Keratinocyte (primary cell): ENCODE measurements at regions not wholly inside any gene's neighbourhood (a gene's known extent, or its start where the extent isn't known, plus 50 kb on each side); places are given as distances from the start of the nearest gene placed in this dataset.

Experiments
- EZH2 ChIP-seq: IDR thresholded peaks from one replicate; pipeline ENCODE4 v1.6.1; 2012; ENCODE audit warnings: inconsistent platforms, mild to moderate bottlenecking, low read length, moderate library complexity
- TF ChIP-seq, protein P1 (sequence below), 3 experiments: IDR thresholded peaks in 1 of 3; conservative IDR thresholded peaks in 1 of 3; optimal IDR thresholded peaks in 1 of 3; 2 replicates in 2 of 3; 3 replicates in 1 of 3; pipeline versions ENCODE3 to v1.5.1; 2011; ENCODE audit warnings: low read length in 3 of 3, mild to moderate bottlenecking in 3 of 3, moderate library complexity in 2 of 3, control low read depth in 1 of 3, inconsistent platforms in 1 of 3; ENCODE audit not compliant: insufficient read depth in 2 of 3; ENCODE audit errors: extremely low read depth in 1 of 3

DNA sequence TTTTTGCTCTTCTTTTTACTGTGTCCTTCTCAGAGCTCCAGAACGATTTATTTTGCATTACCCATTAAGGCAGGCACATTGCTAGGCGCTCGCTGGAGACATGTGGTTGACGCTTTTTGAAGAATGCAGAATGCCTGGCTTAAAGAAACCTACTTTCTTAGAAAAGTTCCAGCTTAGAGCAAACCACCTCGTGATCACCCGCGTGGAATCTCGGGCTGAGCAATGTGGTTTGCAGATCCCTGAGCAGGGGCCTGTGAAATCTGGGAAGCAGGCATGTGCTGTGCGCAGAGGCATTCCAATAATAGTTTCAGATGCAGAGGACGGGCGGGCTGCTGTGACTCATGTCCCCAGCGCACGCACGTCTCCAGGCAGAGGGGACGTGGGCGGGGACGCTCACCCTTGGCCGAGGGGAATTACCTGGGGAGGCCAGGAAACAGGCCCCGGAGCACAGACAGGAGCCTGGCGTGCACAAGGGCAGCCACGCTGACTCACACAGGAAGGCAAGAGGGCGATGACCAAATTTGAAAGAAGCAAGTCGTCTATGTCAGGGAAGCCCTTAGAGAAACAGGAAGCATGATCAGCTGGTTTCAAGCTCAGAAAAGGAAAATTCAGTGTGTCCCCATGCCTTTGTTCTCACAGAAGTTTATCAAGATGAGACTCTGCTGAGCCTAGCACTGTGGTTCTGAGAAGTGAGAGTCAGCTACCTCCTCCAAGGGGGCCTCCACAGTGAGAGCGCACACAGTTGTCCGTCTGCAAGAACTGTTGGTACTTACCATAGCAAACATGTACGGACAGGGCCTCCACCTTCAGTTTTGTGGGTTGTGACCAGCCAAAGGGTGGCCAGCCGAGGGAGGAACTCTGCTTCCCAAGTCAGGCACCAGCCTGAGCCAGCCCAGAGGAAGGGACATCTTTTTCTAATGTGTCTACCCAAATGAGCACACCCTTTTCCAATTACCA is 218.6 kb downstream of the PIK3R1 start:
- TF ChIP-seq EZH2: no peak
- TF ChIP-seq, protein P1, sequence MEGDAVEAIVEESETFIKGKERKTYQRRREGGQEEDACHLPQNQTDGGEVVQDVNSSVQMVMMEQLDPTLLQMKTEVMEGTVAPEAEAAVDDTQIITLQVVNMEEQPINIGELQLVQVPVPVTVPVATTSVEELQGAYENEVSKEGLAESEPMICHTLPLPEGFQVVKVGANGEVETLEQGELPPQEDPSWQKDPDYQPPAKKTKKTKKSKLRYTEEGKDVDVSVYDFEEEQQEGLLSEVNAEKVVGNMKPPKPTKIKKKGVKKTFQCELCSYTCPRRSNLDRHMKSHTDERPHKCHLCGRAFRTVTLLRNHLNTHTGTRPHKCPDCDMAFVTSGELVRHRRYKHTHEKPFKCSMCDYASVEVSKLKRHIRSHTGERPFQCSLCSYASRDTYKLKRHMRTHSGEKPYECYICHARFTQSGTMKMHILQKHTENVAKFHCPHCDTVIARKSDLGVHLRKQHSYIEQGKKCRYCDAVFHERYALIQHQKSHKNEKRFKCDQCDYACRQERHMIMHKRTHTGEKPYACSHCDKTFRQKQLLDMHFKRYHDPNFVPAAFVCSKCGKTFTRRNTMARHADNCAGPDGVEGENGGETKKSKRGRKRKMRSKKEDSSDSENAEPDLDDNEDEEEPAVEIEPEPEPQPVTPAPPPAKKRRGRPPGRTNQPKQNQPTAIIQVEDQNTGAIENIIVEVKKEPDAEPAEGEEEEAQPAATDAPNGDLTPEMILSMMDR (optimal IDR thresholded peaks at IDR 0.05 in 1 of 3, IDR thresholded peaks at IDR 0.05 in 1 of 3, conservative IDR thresholded peaks at IDR 0.05 in 1 of 3; ENCODE audit: extremely low read depth in 1 of 3, insufficient read depth in 2 of 3, low read length in 3 of 3): no peak
